Ectodermal cell (in vitro differentiated cells): ENCODE measurements at regions not wholly inside any gene's neighbourhood (a gene's known extent, or its start where the extent isn't known, plus 50 kb on each side); places are given as distances from the start of the nearest gene placed in this dataset.

Experiments used
- H3K27ac ChIP-seq: 2 replicates; pipeline ENCODE4 v1.7.0; 2013; ENCODE audit warnings: mild to moderate bottlenecking, low read depth, low read length; ENCODE audit not compliant: insufficient read depth, poor library complexity, severe bottlenecking
- H3K27me3 ChIP-seq: 2 replicates; pipeline ENCODE4 v1.7.0; 2013; ENCODE audit warnings: mild to moderate bottlenecking, low read length; ENCODE audit not compliant: insufficient read depth, control insufficient read depth, poor library complexity, severe bottlenecking
- H3K36me3 ChIP-seq: one replicate; pipeline ENCODE4 v1.7.0; 2013; ENCODE audit warnings: low read length; ENCODE audit not compliant: control insufficient read depth, insufficient read depth
- H3K4me1 ChIP-seq: one replicate; pipeline ENCODE4 v1.7.0; 2013; ENCODE audit warnings: low read length; ENCODE audit not compliant: control insufficient read depth, insufficient read depth
- H3K4me3 ChIP-seq: 2 replicates; pipeline ENCODE4 v1.7.0; 2013; ENCODE audit warnings: low read depth, low read length, control low read depth; ENCODE audit not compliant: insufficient read depth
- H3K9me3 ChIP-seq: 2 replicates; pipeline ENCODE4 v1.7.0; 2013; ENCODE audit warnings: mild to moderate bottlenecking, low read length, moderate library complexity; ENCODE audit not compliant: control insufficient read depth
- WGBS, 2 experiments: methylation state at CpG; one replicate each; pipeline ENCODE4 v1.1.7; 2013; ENCODE audit warnings: missing lambda C conversion rate in 2 of 2; 5-methylcytosine and 5-hydroxymethylcytosine counted together

GRCh38 chr10:85293483-85293882 lies 965.1 kb downstream of the CCSER2 start:
- no peaks in the 10 kb centered on the region for H3K9me3 ChIP-seq
- no peaks in the 10 kb centered on the region for H3K27me3 ChIP-seq
- no peaks in the 10 kb centered on the region for H3K4me1 ChIP-seq
- no peak overlapping the region for H3K27ac ChIP-seq
- 88 to 95% methylated on average over 2 to 3 of the region's 3 CpGs for WGBS, 2 experiments
- H3K4me3 ChIP-seq = no peak overlapping the region
- no peaks in the 10 kb centered on the region for H3K36me3 ChIP-seq

- 89 to 93% methylated on average over 2 of the region's 2 CpGs for WGBS, 2 experiments
- Histone ChIP-seq H3K4me1 (no peaks in the 10 kb centered on the region), H3K27ac (no peak overlapping the region), H3K9me3 (no peaks in the 10 kb centered on the region), H3K36me3 (no peaks in the 10 kb centered on the region), H3K27me3 (no peaks in the 10 kb centered on the region), H3K4me3 (no peak overlapping the region)
These were observed 983.4 kb downstream of the CCSER2 start for GRCh38 chr10:85311613-85312337.

- Histone ChIP-seq H3K9me3 (no peaks in the 10 kb centered on the region), H3K36me3 (no peaks in the 10 kb centered on the region), H3K4me3 (no peak overlapping the region), H3K4me1 (no peaks in the 10 kb centered on the region), H3K27ac (no peak overlapping the region), H3K27me3 (no peaks in the 10 kb centered on the region)
- 84 to 85% methylated on average over 4 of the region's 4 CpGs for WGBS, 2 experiments
These were observed 987.3 kb downstream of the CCSER2 start for GRCh38 chr10:85315657-85316056.

GRCh38 chr10:85316276-85316675 lies 987.9 kb downstream of the CCSER2 start:
- 89 to 100% methylated on average over 1 to 4 of the region's 4 CpGs for WGBS, 2 experiments
- H3K4me3 ChIP-seq = no peak overlapping the region
- no peak overlapping the region for H3K27ac ChIP-seq
- H3K9me3 ChIP-seq = no peaks in the 10 kb centered on the region
- no peaks in the 10 kb centered on the region for H3K27me3 ChIP-seq
- no peaks in the 10 kb centered on the region for H3K4me1 ChIP-seq
- no peaks in the 10 kb centered on the region for H3K36me3 ChIP-seq

GRCh38 chr10:85317827-85318226 lies 989.4 kb downstream of the CCSER2 start:
- H3K4me3 ChIP-seq = no peak overlapping the region
- 87 to 90% methylated on average over 2 of the region's 2 CpGs for WGBS, 2 experiments
- H3K36me3 ChIP-seq = no peaks in the 10 kb centered on the region
- no peak overlapping the region for H3K27ac ChIP-seq
- no peaks in the 10 kb centered on the region for H3K9me3 ChIP-seq
- H3K4me1 ChIP-seq = no peaks in the 10 kb centered on the region
- H3K27me3 ChIP-seq = no peaks in the 10 kb centered on the region

- Histone ChIP-seq H3K9me3 (no peaks in the 10 kb centered on the region), H3K4me1 (no peaks in the 10 kb centered on the region), H3K27ac (no peak overlapping the region), H3K27me3 (no peaks in the 10 kb centered on the region), H3K4me3 (no peak overlapping the region), H3K36me3 (no peaks in the 10 kb centered on the region)
- 92 to 93% methylated on average over 9 of the region's 9 CpGs for WGBS, 2 experiments
These were observed 990.7 kb downstream of the CCSER2 start for GRCh38 chr10:85318809-85319807.

- H3K27me3 ChIP-seq = no peaks in the 10 kb centered on the region
- H3K36me3 ChIP-seq = no peaks in the 10 kb centered on the region
- H3K27ac ChIP-seq = no peak overlapping the region
- no peak overlapping the region for H3K4me3 ChIP-seq
- no peaks in the 10 kb centered on the region for H3K4me1 ChIP-seq
- 69 to 78% methylated on average over 3 of the region's 3 CpGs for WGBS, 2 experiments
- H3K9me3 ChIP-seq = no peaks in the 10 kb centered on the region
These were observed 991.4 kb downstream of the CCSER2 start for GRCh38 chr10:85319826-85320225.

GRCh38 chr10:85333594-85333993 lies 1005.2 kb downstream of the CCSER2 start:
- H3K4me3 ChIP-seq = no peak overlapping the region
- no peaks in the 10 kb centered on the region for H3K4me1 ChIP-seq
- H3K36me3 ChIP-seq = no peaks in the 10 kb centered on the region
- 94 to 95% methylated on average over 3 of the region's 3 CpGs for WGBS, 2 experiments
- no peaks in the 10 kb centered on the region for H3K9me3 ChIP-seq
- H3K27ac ChIP-seq = no peak overlapping the region
- H3K27me3 ChIP-seq = no peaks in the 10 kb centered on the region

GRCh38 chr10:85362401-85362800 lies 1004.2 kb downstream of the GRID1 start:
- no peaks in the 10 kb centered on the region for H3K9me3 ChIP-seq
- no peaks in the 10 kb centered on the region for H3K27me3 ChIP-seq
- no peak overlapping the region for H3K27ac ChIP-seq
- H3K4me1 ChIP-seq = no peaks in the 10 kb centered on the region
- no peak overlapping the region for H3K4me3 ChIP-seq
- WGBS, 2 experiments = 93 to 94% methylated on average over 1 of the region's 1 CpG
- no peaks in the 10 kb centered on the region for H3K36me3 ChIP-seq
